GM12891 (cell line): ENCODE measurements at regions not wholly inside any gene's neighbourhood (a gene's known extent, or its start where the extent isn't known, plus 50 kb on each side); places are given as distances from the start of the nearest gene placed in this dataset.

ENCODE experiments used
- POLR2A ChIP-seq: IDR thresholded peaks from 2 replicates; pipeline ENCODE4 v1.6.1; 2011; ENCODE audit warnings: low read depth, low read length, control low read depth
- POLR2AphosphoS5 ChIP-seq: IDR thresholded peaks from 2 replicates; pipeline ENCODE4 v1.6.1; 2011; ENCODE audit warnings: low read depth, low read length, control low read depth

GRCh38 chr16:61371388-61371787 is 664.9 kb downstream of the CDH8 start:
- TF ChIP-seq POLR2AphosphoS5 (no peak), POLR2A (no peak)
